ENCODE measurements at regions not wholly inside any gene's neighbourhood (a gene's known extent, or its start where the extent isn't known, plus 50 kb on each side); places are given as distances from the start of the nearest gene placed in this dataset.

GRCh38 chr3:5572168-5572567 is 384.7 kb downstream of the EDEM1 start:
- Histone ChIP-seq H3K36me3 (ENCODE audit: insufficient read depth, low read length) (no peaks in the 10 kb centered on the region), H3K27me3 (ENCODE audit: insufficient read depth, low read length, poor library complexity, severe bottlenecking) (no peaks in the 10 kb centered on the region), H3K27ac (ENCODE audit: low read depth, low read length) (no peak overlapping the region), H3K4me3 (ENCODE audit: low read length) (no peak overlapping the region), H3K9me3 (ENCODE audit: low read length) (no peaks in the 10 kb centered on the region), H3K4me1 (ENCODE audit: insufficient read depth, low read length) (no peaks in the 10 kb centered on the region)
- ChIA-PET POLR2A (no interaction called here), CTCF (no interaction called here)
- peaks cover 0 to 5% of the 10 kb centered on the region in 2 donors for H3K27me3 Mint-ChIP-seq
- H3K4me1 Mint-ChIP-seq = no peaks in the 10 kb centered on the region
- DNase-seq = no peak
- peaks cover 0 to 11% (median 9%) of the 10 kb centered on the region in 5 donors for H3K9me3 Mint-ChIP-seq
- H3K36me3 Mint-ChIP-seq = no peaks in the 10 kb centered on the region
- H3K4me3 Mint-ChIP-seq = no peak overlapping the region
- no peak overlapping the region for H3K27ac Mint-ChIP-seq

GRCh38 chr3:5576277-5577011 is 388.9 kb downstream of the EDEM1 start:
- H3K36me3 Mint-ChIP-seq = no peaks in the 10 kb centered on the region
- no peak overlapping the region for H3K27ac ChIP-seq (ENCODE audit: low read depth, low read length)
- POLR2A ChIA-PET = no interaction called here
- no peak overlapping the region for H3K27ac Mint-ChIP-seq
- H3K36me3 ChIP-seq (ENCODE audit: insufficient read depth, low read length) = no peaks in the 10 kb centered on the region
- H3K4me3 ChIP-seq (ENCODE audit: low read length) = no peak overlapping the region
- DNase-seq = no peak
- H3K4me1 ChIP-seq (ENCODE audit: insufficient read depth, low read length) = no peaks in the 10 kb centered on the region
- no peaks in the 10 kb centered on the region for H3K4me1 Mint-ChIP-seq
- H3K27me3 Mint-ChIP-seq = no peaks in the 10 kb centered on the region
- H3K9me3 Mint-ChIP-seq = peaks cover 0 to 12% (median 7%) of the 10 kb centered on the region in 5 donors
- no peaks in the 10 kb centered on the region for H3K27me3 ChIP-seq (ENCODE audit: insufficient read depth, low read length, poor library complexity, severe bottlenecking)
- CTCF ChIA-PET = no interaction called here
- H3K9me3 ChIP-seq (ENCODE audit: low read length) = no peaks in the 10 kb centered on the region
- no peak overlapping the region for H3K4me3 Mint-ChIP-seq

GRCh38 chr3:5579139-5579602 is 391.7 kb downstream of the EDEM1 start:
- no peaks in the 10 kb centered on the region for H3K27me3 Mint-ChIP-seq
- Histone ChIP-seq H3K9me3 (ENCODE audit: low read length) (no peaks in the 10 kb centered on the region), H3K27ac (ENCODE audit: low read depth, low read length) (no peak overlapping the region), H3K4me1 (ENCODE audit: insufficient read depth, low read length) (no peaks in the 10 kb centered on the region), H3K4me3 (ENCODE audit: low read length) (no peak overlapping the region), H3K36me3 (ENCODE audit: insufficient read depth, low read length) (no peaks in the 10 kb centered on the region), H3K27me3 (ENCODE audit: insufficient read depth, low read length, poor library complexity, severe bottlenecking) (no peaks in the 10 kb centered on the region)
- H3K9me3 Mint-ChIP-seq = peaks cover 0 to 12% (median 6%) of the 10 kb centered on the region in 5 donors
- H3K4me3 Mint-ChIP-seq = no peak overlapping the region
- H3K27ac Mint-ChIP-seq = no peak overlapping the region
- no peaks in the 10 kb centered on the region for H3K4me1 Mint-ChIP-seq
- CTCF ChIA-PET = no interaction called here
- DNase-seq = no peak
- H3K36me3 Mint-ChIP-seq = no peaks in the 10 kb centered on the region
- POLR2A ChIA-PET = no interaction called here

- H3K36me3 ChIP-seq (ENCODE audit: insufficient read depth, low read length) = no peaks in the 10 kb centered on the region
- no peaks in the 10 kb centered on the region for H3K27me3 Mint-ChIP-seq
- POLR2A ChIA-PET = no interaction called here
- H3K9me3 ChIP-seq (ENCODE audit: low read length) = no peaks in the 10 kb centered on the region
- peaks cover 0 to 13% (median 7%) of the 10 kb centered on the region in 5 donors for H3K9me3 Mint-ChIP-seq
- H3K4me3 ChIP-seq (ENCODE audit: low read length) = no peak overlapping the region
- H3K27ac ChIP-seq (ENCODE audit: low read depth, low read length) = no peak overlapping the region
- no peak overlapping the region for H3K4me3 Mint-ChIP-seq
- DNase-seq = no peak
- no peaks in the 10 kb centered on the region for H3K4me1 Mint-ChIP-seq
- H3K27me3 ChIP-seq (ENCODE audit: insufficient read depth, low read length, poor library complexity, severe bottlenecking) = no peaks in the 10 kb centered on the region
- no peaks in the 10 kb centered on the region for H3K36me3 Mint-ChIP-seq
- CTCF ChIA-PET = no interaction called here
- no peaks in the 10 kb centered on the region for H3K4me1 ChIP-seq (ENCODE audit: insufficient read depth, low read length)
- H3K27ac Mint-ChIP-seq = no peak overlapping the region
Observed at GRCh38 chr3:5579946-5580345, 392.4 kb downstream of the EDEM1 start.

GRCh38 chr3:5580826-5581225 is 393.3 kb downstream of the EDEM1 start:
- Histone ChIP-seq H3K36me3 (ENCODE audit: insufficient read depth, low read length) (no peaks in the 10 kb centered on the region), H3K9me3 (ENCODE audit: low read length) (no peaks in the 10 kb centered on the region), H3K4me1 (ENCODE audit: insufficient read depth, low read length) (no peaks in the 10 kb centered on the region), H3K4me3 (ENCODE audit: low read length) (no peak overlapping the region), H3K27me3 (ENCODE audit: insufficient read depth, low read length, poor library complexity, severe bottlenecking) (no peaks in the 10 kb centered on the region), H3K27ac (ENCODE audit: low read depth, low read length) (no peak overlapping the region)
- no peak for DNase-seq
- H3K4me3 Mint-ChIP-seq = no peak overlapping the region
- H3K9me3 Mint-ChIP-seq = peaks cover 0 to 13% (median 8%) of the 10 kb centered on the region in 5 donors
- H3K27ac Mint-ChIP-seq = no peak overlapping the region
- POLR2A ChIA-PET = no interaction called here
- CTCF ChIA-PET = no interaction called here
- no peaks in the 10 kb centered on the region for H3K36me3 Mint-ChIP-seq
- H3K27me3 Mint-ChIP-seq = no peaks in the 10 kb centered on the region
- H3K4me1 Mint-ChIP-seq = no peaks in the 10 kb centered on the region

GRCh38 chr3:5581743-5582142 is 394.2 kb downstream of the EDEM1 start:
- Histone ChIP-seq H3K27ac (ENCODE audit: low read depth, low read length) (no peak overlapping the region), H3K4me3 (ENCODE audit: low read length) (no peak overlapping the region), H3K9me3 (ENCODE audit: low read length) (no peaks in the 10 kb centered on the region), H3K27me3 (ENCODE audit: insufficient read depth, low read length, poor library complexity, severe bottlenecking) (no peaks in the 10 kb centered on the region), H3K36me3 (ENCODE audit: insufficient read depth, low read length) (no peaks in the 10 kb centered on the region), H3K4me1 (ENCODE audit: insufficient read depth, low read length) (no peaks in the 10 kb centered on the region)
- CTCF ChIA-PET = no interaction called here
- Mint-ChIP-seq H3K36me3 (no peaks in the 10 kb centered on the region), H3K4me1 (no peaks in the 10 kb centered on the region), H3K4me3 (no peak overlapping the region), H3K27me3 (no peaks in the 10 kb centered on the region), H3K27ac (no peak overlapping the region), H3K9me3 (peaks cover 0 to 13% (median 10%) of the 10 kb centered on the region in 5 donors)
- POLR2A ChIA-PET = no interaction called here
- no peak for DNase-seq

GRCh38 chr3:5583920-5584319 is 396.4 kb downstream of the EDEM1 start:
- no peaks in the 10 kb centered on the region for H3K36me3 Mint-ChIP-seq
- no peaks in the 10 kb centered on the region for H3K27me3 Mint-ChIP-seq
- no peak overlapping the region for H3K4me3 Mint-ChIP-seq
- H3K4me1 Mint-ChIP-seq = no peaks in the 10 kb centered on the region
- no peak overlapping the region for H3K27ac ChIP-seq (ENCODE audit: low read depth, low read length)
- peaks cover 0 to 14% (median 12%) of the 10 kb centered on the region in 5 donors for H3K9me3 Mint-ChIP-seq
- H3K4me1 ChIP-seq (ENCODE audit: insufficient read depth, low read length) = no peaks in the 10 kb centered on the region
- ChIA-PET CTCF (no interaction called here), POLR2A (no interaction called here)
- DNase-seq = no peak
- no peak overlapping the region for H3K27ac Mint-ChIP-seq
- no peaks in the 10 kb centered on the region for H3K27me3 ChIP-seq (ENCODE audit: insufficient read depth, low read length, poor library complexity, severe bottlenecking)
- H3K36me3 ChIP-seq (ENCODE audit: insufficient read depth, low read length) = no peaks in the 10 kb centered on the region
- no peaks in the 10 kb centered on the region for H3K9me3 ChIP-seq (ENCODE audit: low read length)
- H3K4me3 ChIP-seq (ENCODE audit: low read length) = no peak overlapping the region

GRCh38 chr3:5585085-5585484 is 397.6 kb downstream of the EDEM1 start:
- CTCF ChIA-PET = no interaction called here
- no peaks in the 10 kb centered on the region for H3K4me1 Mint-ChIP-seq

More at GRCh38 chr3:5585085-5585484, 397.6 kb downstream of the EDEM1 start:
- Mint-ChIP-seq H3K4me3 (no peak overlapping the region), H3K27me3 (no peaks in the 10 kb centered on the region), H3K36me3 (no peaks in the 10 kb centered on the region), H3K9me3 (peaks cover 0 to 14% (median 9%) of the 10 kb centered on the region in 5 donors), H3K27ac (no peak overlapping the region)
- no peaks in the 10 kb centered on the region for H3K27me3 ChIP-seq (ENCODE audit: insufficient read depth, low read length, poor library complexity, severe bottlenecking)
- POLR2A ChIA-PET = no interaction called here
- DNase-seq = no peak
- H3K4me3 ChIP-seq (ENCODE audit: low read length) = no peak overlapping the region
- H3K36me3 ChIP-seq (ENCODE audit: insufficient read depth, low read length) = no peaks in the 10 kb centered on the region
- no peak overlapping the region for H3K27ac ChIP-seq (ENCODE audit: low read depth, low read length)
- H3K4me1 ChIP-seq (ENCODE audit: insufficient read depth, low read length) = no peaks in the 10 kb centered on the region
- no peaks in the 10 kb centered on the region for H3K9me3 ChIP-seq (ENCODE audit: low read length)
